K562 (cell line): ENCODE measurements at regions not wholly inside any gene's neighbourhood (a gene's known extent, or its start where the extent isn't known, plus 50 kb on each side); places are given as distances from the start of the nearest gene placed in this dataset.

Source experiments
- ATAC-seq: fragments of 200-7000 bp; cut with Tn5 transposase; 3 replicates; pipeline ENCODE4 v1.9.1; 2020; ENCODE audit warnings: moderate library complexity
- BruUV-seq: library from RNA; stranded (reverse); fragments of 400-500 nt; replicated peaks from 2 replicates; lab custom pipeline; 2021; lab: Mats Ljungman, UMichigan
- CTCF ChIA-PET: fragments of 300-600 bp; formaldehyde crosslinking; extraction: SDS; loops from one replicate; lab custom pipeline; 2021; ENCODE audit warnings: low intra/inter-chr PET ratio; lab: Yijun Ruan, JAX
- POLR2A ChIA-PET: fragments of 300-600, 350-650 bp; sonication (Branson Sonifier 250); formaldehyde crosslinking; extraction: SDS; loops from one replicate; lab custom pipeline; 2021; ENCODE audit warnings: antibody characterized with exemption, inconsistent platforms; lab: Yijun Ruan, JAX
- DNase-seq, 4 experiments: peaks; one replicate each; pipeline versions ENCODE4 v3.0.0 to v3.0.0-alpha.2; 2011 to 2018; ENCODE audit warnings: low spot score in 3 of 4, mixed read lengths in 3 of 4; ENCODE audit errors: extremely low read depth in 1 of 4
- FAIRE-seq: peaks from 2 replicates; lab custom pipeline; 2011; peaks lifted over from hg19 to GRCh38; lab: Jason Lieb, UNC
- H2AFZ ChIP-seq: 2 replicates; pipeline ENCODE4 v1.6.0; 2011; ENCODE audit warnings: low read depth, low read length, control low read depth, inconsistent platforms
- H3K27ac ChIP-seq: fragments of 200-600 bp; 3 replicates; pipeline ENCODE4 v1.8.0; 2011; ENCODE audit warnings: low read depth, mild to moderate bottlenecking, control low read depth, inconsistent platforms, low read length, moderate library complexity, mixed read lengths; ENCODE audit errors: extremely low read depth
- H3K27me3 ChIP-seq, 2 experiments: fragments of 300-600 bp in 1 of 2; 2 replicates in 1 of 2; 3 replicates in 1 of 2; pipeline versions ENCODE4 v1.6.0 to v1.8.0; 2011; ENCODE audit warnings: inconsistent platforms in 2 of 2, low read length in 2 of 2, mild to moderate bottlenecking in 1 of 2, mixed read lengths in 1 of 2, moderate library complexity in 1 of 2; ENCODE audit not compliant: control insufficient read depth in 2 of 2, insufficient read depth in 2 of 2
- H3K36me3 ChIP-seq: fragments of 300-600 bp; 3 replicates; pipeline ENCODE4 v1.8.0; 2011; ENCODE audit warnings: mild to moderate bottlenecking, low read length, inconsistent platforms; ENCODE audit not compliant: control insufficient read depth, insufficient read depth
- H3K4me1 ChIP-seq, 2 experiments: fragments of 200-600 bp in 1 of 2; replicated peaks in 1 of 2; 2 replicates in 1 of 2; 3 replicates in 1 of 2; pipeline versions ENCODE4 v1.5.1 to v1.8.0; 2011; ENCODE audit warnings: inconsistent platforms in 2 of 2, low read length in 2 of 2, mild to moderate bottlenecking in 1 of 2, mixed read lengths in 1 of 2, moderate library complexity in 1 of 2; ENCODE audit not compliant: control insufficient read depth in 2 of 2, insufficient read depth in 2 of 2
- H3K4me2 ChIP-seq: 2 replicates; pipeline ENCODE4 v1.6.1; 2011; ENCODE audit warnings: low read length, control low read depth, inconsistent platforms, mixed read lengths; ENCODE audit not compliant: insufficient read depth
- H3K4me3 ChIP-seq: fragments of 200-600 bp; sonication (generic), shearing (Covaris generic); 2 replicates; pipeline ENCODE4 v1.5.1; 2016; ENCODE audit warnings: control low read depth, inconsistent platforms
- H3K79me2 ChIP-seq: fragments of 200-600 bp; 3 replicates; pipeline ENCODE4 v1.8.0; 2011; ENCODE audit warnings: low read length, inconsistent platforms; ENCODE audit not compliant: control insufficient read depth, insufficient read depth
- H3K9ac ChIP-seq, 2 experiments: 2 replicates each; pipeline versions ENCODE4 v1.6.0 to v1.6.1; 2011; ENCODE audit warnings: low read depth in 2 of 2, low read length in 2 of 2, control low read depth in 1 of 2, inconsistent platforms in 1 of 2, mild to moderate bottlenecking in 1 of 2, mixed read lengths in 1 of 2; ENCODE audit not compliant: insufficient read depth in 1 of 2
- H3K9me1 ChIP-seq: one replicate; pipeline ENCODE4 v1.6.0; 2011; ENCODE audit warnings: inconsistent platforms, mild to moderate bottlenecking, low read length, moderate library complexity; ENCODE audit not compliant: control insufficient read depth, insufficient read depth
- H3K9me3 ChIP-seq: replicated peaks from 2 replicates; pipeline ENCODE4 v1.5.1; 2011; ENCODE audit warnings: low read depth, low read length, inconsistent platforms; ENCODE audit not compliant: control insufficient read depth, insufficient read depth
- H4K20me1 ChIP-seq: replicated peaks from 2 replicates; pipeline ENCODE4 v1.6.1; 2011; ENCODE audit warnings: low read length, inconsistent platforms, mixed read lengths; ENCODE audit not compliant: control insufficient read depth, insufficient read depth
- BACH1 ChIP-seq: fragments of 200-800 bp; sonication (Bioruptor generic); IDR thresholded peaks from 2 replicates; pipeline ENCODE4 v1.6.1; 2016; ENCODE audit warnings: missing genetic modification characterization, missing compliant biosample characterization
- HMG20B ChIP-seq: fragments of 250-450 bp; sonication (Bioruptor Pico); IDR thresholded peaks from 2 replicates; pipeline ENCODE4 v1.5.0; 2021; ENCODE audit warnings: mild to moderate bottlenecking
- RBM39 ChIP-seq: fragments of 200-400 bp; formaldehyde crosslinking; optimal IDR thresholded peaks from 2 replicates; pipeline ENCODE3; 2018; ENCODE audit warnings: low read depth, low read length
- WGBS: fragments of 100-300 bp; shearing (Covaris generic); methylation state at CpG from one replicate; pipeline ENCODE4 v1.1.6; 2016; ENCODE audit warnings: low coverage, mixed read lengths; ENCODE audit not compliant: insufficient coverage; ENCODE audit errors: missing lambda C conversion rate; 5-methylcytosine and 5-hydroxymethylcytosine counted together
- in situ Hi-C: fragments of 300-500 bp; cut with MboI; formaldehyde crosslinking; loops from 4 replicates; pipeline ENCODE4 v1.15.0; 2018; ENCODE audit warnings: inconsistent platforms, mixed read lengths
- intact Hi-C: fragments of 100-400 bp; cut with micrococcal nuclease; formaldehyde crosslinking; loops from 2 replicates; pipeline ENCODE4 v1.14.2; 2022
- TF ChIP-seq, protein P1 (sequence below), 3 experiments: IDR thresholded peaks in 2 of 3; conservative IDR thresholded peaks in 1 of 3; 2 replicates each; pipeline ENCODE4 v1.5.1; 2011 to 2012; ENCODE audit warnings: low read length in 3 of 3, mild to moderate bottlenecking in 3 of 3, control low read depth in 2 of 3, improper control_type of control experiment in 1 of 3, inconsistent platforms in 1 of 3, low read depth in 1 of 3, mixed read lengths in 1 of 3, moderate library complexity in 1 of 3; ENCODE audit not compliant: insufficient read depth in 2 of 3

DNA sequence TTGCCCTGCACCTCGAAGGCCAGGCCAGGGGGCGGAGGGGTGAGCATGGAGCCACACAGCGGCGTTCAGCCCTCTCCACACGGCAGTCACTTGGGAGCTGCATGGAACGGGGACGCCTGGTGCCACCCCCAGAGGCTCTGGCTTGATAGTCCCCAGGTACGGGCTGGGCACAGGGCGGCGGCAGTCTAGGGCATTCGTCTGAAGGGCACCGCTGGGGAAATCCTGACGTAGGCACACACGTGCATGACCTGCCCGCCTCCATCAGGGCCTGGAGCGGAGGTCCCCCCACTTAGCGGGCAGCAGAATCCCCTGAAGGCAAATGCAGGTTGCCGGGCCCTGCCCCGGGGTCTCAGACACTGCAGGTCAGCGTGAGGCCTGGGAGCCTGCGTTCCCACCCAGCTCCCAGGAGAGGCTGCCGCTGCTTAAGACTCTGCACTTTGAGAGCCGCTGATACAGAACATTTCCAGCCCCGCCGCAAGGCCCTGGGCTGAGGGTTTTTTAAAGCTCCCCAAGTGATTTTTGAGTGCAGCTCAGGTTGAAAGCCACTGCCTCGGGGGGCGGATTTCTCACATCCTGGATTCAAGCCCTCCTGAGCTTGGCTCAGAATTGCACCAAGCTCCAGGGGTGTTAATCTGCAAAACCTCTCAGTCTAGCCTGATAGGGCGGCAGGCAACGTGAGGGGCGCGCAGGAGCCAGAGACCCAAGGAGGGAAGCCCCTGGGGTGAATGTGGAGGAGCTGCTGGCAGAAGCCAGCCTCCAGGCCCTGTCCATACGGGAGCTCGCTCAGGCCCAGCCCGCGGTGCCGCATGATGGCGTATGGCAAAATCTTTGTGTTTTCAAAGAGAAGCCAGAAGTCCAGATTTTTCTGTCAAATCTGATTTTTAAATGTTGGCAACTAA lies 182.3 kb upstream of the GSE1 start:
- H3K4me1 ChIP-seq, result peaks cover 2 to 43% of the 10 kb centered on the region in 2 experiments; a peak in 2 of 5 replicates
- H3K27me3 ChIP-seq, result no peaks in the 10 kb centered on the region
- H3K9me1 ChIP-seq, result no peaks in the 10 kb centered on the region
- no TSS peak for BruUV-seq
- H3K9ac ChIP-seq, result peak overlapping the region in 1 of 2 experiments; percentile 50; a peak in 2 of 4 replicates
- H3K4me3 ChIP-seq, result no peak overlapping the region
- H2AFZ ChIP-seq, result no peak overlapping the region
- intact Hi-C loops (no loop called here), in situ Hi-C loops (no loop called here)
- no peak overlapping the region for H3K4me2 ChIP-seq
- ChIA-PET CTCF (interaction anchor here (1.3 kb wide), 1 partner anchor 9 kb away, joined by 3 read pairs; no protein-coding TSS in a partner anchor), POLR2A (interaction anchor here (0.5 to 1.3 kb wide), 4 partner anchors 10 to 181 kb away, joined by 3 to 5 read pairs (median 3); no protein-coding TSS in a partner anchor)
- no peaks in the 10 kb centered on the region for H3K9me3 ChIP-seq
- H4K20me1 ChIP-seq, result peaks cover 3% of the 10 kb centered on the region; the same call in 1 of the 2 replicates
- no peaks in the 10 kb centered on the region for H3K79me2 ChIP-seq
- H3K36me3 ChIP-seq, result no peaks in the 10 kb centered on the region
- WGBS, result 81% methylated on average over 37 of the region's 37 CpGs
- DNase-seq (no peak), ATAC-seq (no peak), FAIRE-seq (no peak)
- H3K27ac ChIP-seq, result no peak overlapping the region
- TF ChIP-seq RBM39, result no peak
- no peak for TF ChIP-seq BACH1 (tag)
- TF ChIP-seq HMG20B (CRISPR knock-in tag), result no peak
- TF ChIP-seq, protein P1, sequence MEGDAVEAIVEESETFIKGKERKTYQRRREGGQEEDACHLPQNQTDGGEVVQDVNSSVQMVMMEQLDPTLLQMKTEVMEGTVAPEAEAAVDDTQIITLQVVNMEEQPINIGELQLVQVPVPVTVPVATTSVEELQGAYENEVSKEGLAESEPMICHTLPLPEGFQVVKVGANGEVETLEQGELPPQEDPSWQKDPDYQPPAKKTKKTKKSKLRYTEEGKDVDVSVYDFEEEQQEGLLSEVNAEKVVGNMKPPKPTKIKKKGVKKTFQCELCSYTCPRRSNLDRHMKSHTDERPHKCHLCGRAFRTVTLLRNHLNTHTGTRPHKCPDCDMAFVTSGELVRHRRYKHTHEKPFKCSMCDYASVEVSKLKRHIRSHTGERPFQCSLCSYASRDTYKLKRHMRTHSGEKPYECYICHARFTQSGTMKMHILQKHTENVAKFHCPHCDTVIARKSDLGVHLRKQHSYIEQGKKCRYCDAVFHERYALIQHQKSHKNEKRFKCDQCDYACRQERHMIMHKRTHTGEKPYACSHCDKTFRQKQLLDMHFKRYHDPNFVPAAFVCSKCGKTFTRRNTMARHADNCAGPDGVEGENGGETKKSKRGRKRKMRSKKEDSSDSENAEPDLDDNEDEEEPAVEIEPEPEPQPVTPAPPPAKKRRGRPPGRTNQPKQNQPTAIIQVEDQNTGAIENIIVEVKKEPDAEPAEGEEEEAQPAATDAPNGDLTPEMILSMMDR (IDR thresholded peaks at IDR 0.05 in 2 of 3, conservative IDR thresholded peaks at IDR 0.05 in 1 of 3; ENCODE audit: insufficient read depth in 2 of 3, low read depth in 1 of 3, low read length in 3 of 3), result 0 out of 6 replicates have a peak, but pooled peaks of 1 of the 3 experiments have one; percentile 5
